Activated CD4-positive, alpha-beta T cell treated with anti-CD3 and anti-CD28 coated beads, Interleukin-2, amount 50 U/mL, for 1 hour (primary cell): ENCODE measurements at regions not wholly inside any gene's neighbourhood (a gene's known extent, or its start where the extent isn't known, plus 50 kb on each side); places are given as distances from the start of the nearest gene placed in this dataset.

Source experiments
- DNase-seq: peaks from one replicate; pipeline ENCODE4 v3.0.0-alpha.2; 2020

- DNase-seq: no peak
Observed at GRCh38 chr11:115911613-115912346, 407.6 kb upstream of the CADM1 start.

GRCh38 chr11:115910379-115910778, 406.2 kb upstream of the CADM1 start:
- DNase-seq: no peak

- DNase-seq: no peak
Observed at GRCh38 chr11:115906171-115906570, 402.0 kb upstream of the CADM1 start.

- DNase-seq: no peak
Observed at GRCh38 chr11:115905341-115906000, 401.3 kb upstream of the CADM1 start.

GRCh38 chr11:115903179-115903578, 399.0 kb upstream of the CADM1 start:
- DNase-seq: no peak

GRCh38 chr11:115901069-115901468, 396.9 kb upstream of the CADM1 start:
- no peak for DNase-seq

- no peak for DNase-seq
Observed at GRCh38 chr11:115900111-115900510, 395.9 kb upstream of the CADM1 start.

GRCh38 chr11:115897707-115898106, 393.5 kb upstream of the CADM1 start:
- DNase-seq: no peak

- DNase-seq: no peak
Observed at GRCh38 chr11:115896084-115896483, 391.9 kb upstream of the CADM1 start.

GRCh38 chr11:115895594-115895993, 391.4 kb upstream of the CADM1 start:
- DNase-seq: no peak

GRCh38 chr11:115894176-115894575, 390.0 kb upstream of the CADM1 start:
- DNase-seq: no peak

GRCh38 chr11:115893461-115894099, 389.4 kb upstream of the CADM1 start:
- no peak for DNase-seq

- DNase-seq: no peak
Observed at GRCh38 chr11:115892016-115892415, 387.8 kb upstream of the CADM1 start.

- no peak for DNase-seq
Observed at GRCh38 chr11:115891581-115891980, 387.4 kb upstream of the CADM1 start.

GRCh38 chr11:115890500-115890899, 386.3 kb upstream of the CADM1 start:
- DNase-seq: no peak

- no peak for DNase-seq
Observed at GRCh38 chr11:115889712-115890111, 385.5 kb upstream of the CADM1 start.

- no peak for DNase-seq
Observed at GRCh38 chr11:115887727-115888126, 383.5 kb upstream of the CADM1 start.

GRCh38 chr11:115887316-115887715, 383.1 kb upstream of the CADM1 start:
- no peak for DNase-seq

GRCh38 chr11:115886422-115886733, 382.2 kb upstream of the CADM1 start:
- DNase-seq: no peak

- no peak for DNase-seq
Observed at GRCh38 chr11:115885535-115886421, 381.6 kb upstream of the CADM1 start.

- DNase-seq: no peak
Observed at GRCh38 chr11:115884800-115885534, 380.8 kb upstream of the CADM1 start.

GRCh38 chr11:115874843-115875242, 370.6 kb upstream of the CADM1 start:
- DNase-seq: no peak

- DNase-seq: no peak
Observed at GRCh38 chr11:115873813-115874212, 369.6 kb upstream of the CADM1 start.
